ENCODE measurements at regions not wholly inside any gene's neighbourhood (a gene's known extent, or its start where the extent isn't known, plus 50 kb on each side); places are given as distances from the start of the nearest gene placed in this dataset.

DNA sequence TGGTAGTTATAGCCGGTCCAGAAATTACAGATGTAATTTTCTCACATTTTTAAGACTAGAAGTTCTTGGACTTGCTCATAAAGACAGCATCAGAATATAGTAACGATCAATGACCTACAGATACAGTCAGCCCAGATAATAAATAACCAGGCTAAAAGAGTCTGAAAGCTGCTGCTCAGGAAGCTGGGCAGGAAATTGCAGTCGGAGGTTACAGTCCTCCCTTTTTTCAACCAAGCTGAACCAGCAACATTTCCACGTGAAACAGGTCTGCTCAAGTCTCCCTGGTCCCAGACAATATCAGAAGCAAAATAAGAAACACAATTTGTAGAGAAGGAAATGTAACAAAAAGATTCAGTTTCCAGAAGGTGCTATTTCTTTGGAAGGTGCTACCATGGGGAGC lies 457.4 kb downstream of the SIPA1L2 start:
- ATAC-seq (no peak), DNase-seq (ENCODE audit: extremely low read depth in 1 of 4, low spot score in 3 of 4) (no peak), FAIRE-seq (no peak)
- Histone ChIP-seq H3K9me3 (replicated peaks; ENCODE audit: control insufficient read depth, insufficient read depth, low read depth, low read length) (no peaks in the 10 kb centered on the region), H3K4me1 (replicated peaks in 1 of 2; ENCODE audit: control insufficient read depth in 2 of 2, insufficient read depth in 2 of 2, low read length in 2 of 2) (no peaks in the 10 kb centered on the region), H3K9ac (ENCODE audit: insufficient read depth in 1 of 2, low read depth in 2 of 2, low read length in 2 of 2) (no peak overlapping the region), H3K27me3 (ENCODE audit: control insufficient read depth in 2 of 2, insufficient read depth in 2 of 2, low read length in 2 of 2) (no peaks in the 10 kb centered on the region), H3K9me1 (ENCODE audit: control insufficient read depth, insufficient read depth, low read length) (no peaks in the 10 kb centered on the region), H3K4me3 (no peak overlapping the region), H3K79me2 (ENCODE audit: control insufficient read depth, insufficient read depth, low read length) (no peaks in the 10 kb centered on the region), H4K20me1 (replicated peaks; ENCODE audit: control insufficient read depth, insufficient read depth, low read length) (no peaks in the 10 kb centered on the region), H3K4me2 (ENCODE audit: insufficient read depth, low read length) (no peak overlapping the region), H2AFZ (ENCODE audit: low read depth, low read length) (no peak overlapping the region), H3K36me3 (ENCODE audit: control insufficient read depth, insufficient read depth, low read length) (no peaks in the 10 kb centered on the region), H3K27ac (ENCODE audit: extremely low read depth, low read depth, low read length) (no peak overlapping the region)
- intact Hi-C loops (cut with micrococcal nuclease): no loop called here
- ChIA-PET CTCF (ENCODE audit: low intra/inter-chr PET ratio) (no interaction called here), POLR2A (no interaction called here)
- 2% methylated on average over 4 of the region's 4 CpGs for WGBS (ENCODE audit: insufficient coverage, low coverage, missing lambda C conversion rate)
- in situ Hi-C loops (cut with MboI): no loop called here
- BruUV-seq (replicated peaks): no TSS peak
- TF ChIP-seq, protein P1, sequence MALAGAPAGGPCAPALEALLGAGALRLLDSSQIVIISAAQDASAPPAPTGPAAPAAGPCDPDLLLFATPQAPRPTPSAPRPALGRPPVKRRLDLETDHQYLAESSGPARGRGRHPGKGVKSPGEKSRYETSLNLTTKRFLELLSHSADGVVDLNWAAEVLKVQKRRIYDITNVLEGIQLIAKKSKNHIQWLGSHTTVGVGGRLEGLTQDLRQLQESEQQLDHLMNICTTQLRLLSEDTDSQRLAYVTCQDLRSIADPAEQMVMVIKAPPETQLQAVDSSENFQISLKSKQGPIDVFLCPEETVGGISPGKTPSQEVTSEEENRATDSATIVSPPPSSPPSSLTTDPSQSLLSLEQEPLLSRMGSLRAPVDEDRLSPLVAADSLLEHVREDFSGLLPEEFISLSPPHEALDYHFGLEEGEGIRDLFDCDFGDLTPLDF (CRISPR knock-in tag; IDR thresholded peaks at IDR 0.05): no peak
- no peak for TF ChIP-seq ZNF263 (CRISPR knock-in tag; IDR thresholded peaks at IDR 0.05; ENCODE audit: borderline replicate concordance)
- TF ChIP-seq MAZ (CRISPR knock-in tag; conservative IDR thresholded peaks at IDR 0.05 in 1 of 2, IDR thresholded peaks at IDR 0.05 in 1 of 2): no peak
- no peak for TF ChIP-seq TAF9B (IDR thresholded peaks at IDR 0.05; ENCODE audit: partially characterized antibody)
- no peak for TF ChIP-seq ZSCAN29 (IDR thresholded peaks at IDR 0.05)
- TF ChIP-seq, protein P2, sequence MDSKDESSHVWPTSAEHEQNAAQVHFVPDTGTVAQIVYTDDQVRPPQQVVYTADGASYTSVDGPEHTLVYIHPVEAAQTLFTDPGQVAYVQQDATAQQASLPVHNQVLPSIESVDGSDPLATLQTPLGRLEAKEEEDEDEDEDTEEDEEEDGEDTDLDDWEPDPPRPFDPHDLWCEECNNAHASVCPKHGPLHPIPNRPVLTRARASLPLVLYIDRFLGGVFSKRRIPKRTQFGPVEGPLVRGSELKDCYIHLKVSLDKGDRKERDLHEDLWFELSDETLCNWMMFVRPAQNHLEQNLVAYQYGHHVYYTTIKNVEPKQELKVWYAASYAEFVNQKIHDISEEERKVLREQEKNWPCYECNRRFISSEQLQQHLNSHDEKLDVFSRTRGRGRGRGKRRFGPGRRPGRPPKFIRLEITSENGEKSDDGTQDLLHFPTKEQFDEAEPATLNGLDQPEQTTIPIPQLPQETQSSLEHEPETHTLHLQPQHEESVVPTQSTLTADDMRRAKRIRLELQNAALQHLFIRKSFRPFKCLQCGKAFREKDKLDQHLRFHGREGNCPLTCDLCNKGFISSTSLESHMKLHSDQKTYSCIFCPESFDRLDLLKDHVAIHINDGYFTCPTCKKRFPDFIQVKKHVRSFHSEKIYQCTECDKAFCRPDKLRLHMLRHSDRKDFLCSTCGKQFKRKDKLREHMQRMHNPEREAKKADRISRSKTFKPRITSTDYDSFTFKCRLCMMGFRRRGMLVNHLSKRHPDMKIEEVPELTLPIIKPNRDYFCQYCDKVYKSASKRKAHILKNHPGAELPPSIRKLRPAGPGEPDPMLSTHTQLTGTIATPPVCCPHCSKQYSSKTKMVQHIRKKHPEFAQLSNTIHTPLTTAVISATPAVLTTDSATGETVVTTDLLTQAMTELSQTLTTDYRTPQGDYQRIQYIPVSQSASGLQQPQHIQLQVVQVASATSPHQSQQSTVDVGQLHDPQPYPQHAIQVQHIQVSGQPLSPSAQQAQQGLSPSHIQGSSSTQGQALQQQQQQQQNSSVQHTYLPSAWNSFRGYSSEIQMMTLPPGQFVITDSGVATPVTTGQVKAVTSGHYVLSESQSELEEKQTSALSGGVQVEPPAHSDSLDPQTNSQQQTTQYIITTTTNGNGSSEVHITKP (IDR thresholded peaks at IDR 0.05; ENCODE audit: partially characterized antibody): no peak
- TF ChIP-seq ETS2 (tag; IDR thresholded peaks at IDR 0.05; ENCODE audit: borderline replicate concordance, poor library complexity, severe bottlenecking): no peak
- TF ChIP-seq, protein P3, sequence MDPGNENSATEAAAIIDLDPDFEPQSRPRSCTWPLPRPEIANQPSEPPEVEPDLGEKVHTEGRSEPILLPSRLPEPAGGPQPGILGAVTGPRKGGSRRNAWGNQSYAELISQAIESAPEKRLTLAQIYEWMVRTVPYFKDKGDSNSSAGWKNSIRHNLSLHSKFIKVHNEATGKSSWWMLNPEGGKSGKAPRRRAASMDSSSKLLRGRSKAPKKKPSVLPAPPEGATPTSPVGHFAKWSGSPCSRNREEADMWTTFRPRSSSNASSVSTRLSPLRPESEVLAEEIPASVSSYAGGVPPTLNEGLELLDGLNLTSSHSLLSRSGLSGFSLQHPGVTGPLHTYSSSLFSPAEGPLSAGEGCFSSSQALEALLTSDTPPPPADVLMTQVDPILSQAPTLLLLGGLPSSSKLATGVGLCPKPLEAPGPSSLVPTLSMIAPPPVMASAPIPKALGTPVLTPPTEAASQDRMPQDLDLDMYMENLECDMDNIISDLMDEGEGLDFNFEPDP (CRISPR knock-in tag; IDR thresholded peaks at IDR 0.05): no peak
- TF ChIP-seq SETDB1 (IDR thresholded peaks at IDR 0.05; ENCODE audit: low read length): no peak
- no peak for TF ChIP-seq SMAD2 (IDR thresholded peaks at IDR 0.05; ENCODE audit: low read depth, low read length)
- TF ChIP-seq ILK (tag; IDR thresholded peaks at IDR 0.05; ENCODE audit: borderline replicate concordance, low read depth): no peak
- no peak for TF ChIP-seq CXXC5 (CRISPR knock-in tag; IDR thresholded peaks at IDR 0.05)

Measured in K562 (cell line).